ENCODE measurements at regions not wholly inside any gene's neighbourhood (a gene's known extent, or its start where the extent isn't known, plus 50 kb on each side); places are given as distances from the start of the nearest gene placed in this dataset.
"Not testable (repeated sequence)": the region's sequence is repeated elsewhere in the genome, so short reads cannot be mapped to it uniquely, and the experiment has no call there.

DNA sequence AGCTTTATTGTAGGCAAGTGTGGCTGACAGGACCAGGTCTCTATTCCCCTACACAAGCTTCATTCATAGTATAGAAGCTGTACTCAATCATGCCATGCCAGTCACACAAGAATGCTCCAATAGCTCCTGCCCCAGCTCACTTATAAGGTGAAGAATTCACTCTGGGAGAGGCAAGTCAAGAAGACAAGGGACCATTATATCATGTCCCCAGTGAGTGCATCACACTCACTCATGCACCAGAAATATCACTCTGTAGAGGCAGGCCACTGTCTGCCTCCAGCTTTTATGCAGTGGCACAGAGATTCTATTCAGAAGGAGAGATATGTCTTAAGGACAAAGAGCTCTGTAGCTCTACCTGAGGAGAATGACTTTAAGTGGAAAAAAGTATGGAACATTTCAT lies 263.2 kb downstream of the GJA1 start:
- no peak for DNase-seq

DNA sequence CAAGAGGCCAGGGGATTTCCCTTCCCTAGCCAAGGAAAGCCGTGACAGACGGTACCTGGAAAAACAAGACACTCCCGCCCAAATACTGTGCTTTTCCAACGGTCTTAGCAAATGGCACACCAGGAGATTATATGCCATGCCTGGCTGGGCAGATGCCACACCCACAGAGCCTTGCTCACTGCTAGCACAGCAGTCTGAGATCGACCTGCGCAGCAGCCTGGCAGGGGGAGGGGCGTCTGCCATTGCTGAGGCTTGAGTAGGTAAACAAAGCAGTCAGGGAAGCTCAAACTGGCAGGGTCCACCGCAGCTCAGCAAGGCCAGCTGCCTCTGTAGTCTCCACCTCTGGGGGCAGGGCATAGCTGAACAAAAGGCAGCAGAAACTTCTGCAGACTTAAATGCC lies 267.7 kb downstream of the GJA1 start:
- DNase-seq, result not testable (repeated sequence)

DNA sequence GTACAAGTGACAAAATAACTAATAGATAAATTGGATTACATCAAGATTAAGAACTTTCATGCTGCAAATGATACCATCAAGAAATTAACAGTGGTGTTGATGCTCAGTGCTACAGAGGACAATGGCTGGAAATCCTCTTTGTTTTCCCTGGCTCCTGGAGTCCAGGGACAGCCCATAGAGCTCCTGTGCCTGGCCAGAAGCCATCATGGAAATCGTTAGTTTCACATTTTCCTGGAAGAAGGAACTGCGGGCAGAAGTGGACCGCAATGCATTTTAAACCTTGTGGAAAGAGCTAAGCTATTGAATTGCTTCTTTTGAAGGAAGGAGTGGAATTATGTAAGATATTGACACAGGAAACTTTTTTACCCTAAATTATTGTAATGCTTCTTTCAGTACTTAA lies 276.0 kb downstream of the GJA1 start:
- DNase-seq, result no peak

DNA sequence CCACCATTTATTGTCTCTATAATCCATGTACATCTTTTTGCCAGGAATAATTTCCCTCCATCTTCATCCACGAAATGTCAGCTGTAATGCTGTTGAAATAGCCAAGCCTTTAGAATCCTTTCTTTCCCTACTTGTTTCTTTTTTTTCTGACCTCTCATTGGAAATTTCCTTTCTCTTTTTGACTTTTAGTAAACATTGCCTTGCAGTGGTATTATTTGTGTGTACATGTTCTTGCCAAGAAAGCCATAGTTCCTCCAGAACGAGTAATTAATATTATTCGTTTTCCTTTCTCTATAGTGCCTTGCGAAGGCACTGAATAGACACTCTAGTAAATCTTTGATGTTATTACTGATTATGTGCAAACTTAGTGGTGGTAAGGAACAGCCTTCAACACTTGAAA lies 282.2 kb downstream of the GJA1 start:
- no peak for DNase-seq

DNA sequence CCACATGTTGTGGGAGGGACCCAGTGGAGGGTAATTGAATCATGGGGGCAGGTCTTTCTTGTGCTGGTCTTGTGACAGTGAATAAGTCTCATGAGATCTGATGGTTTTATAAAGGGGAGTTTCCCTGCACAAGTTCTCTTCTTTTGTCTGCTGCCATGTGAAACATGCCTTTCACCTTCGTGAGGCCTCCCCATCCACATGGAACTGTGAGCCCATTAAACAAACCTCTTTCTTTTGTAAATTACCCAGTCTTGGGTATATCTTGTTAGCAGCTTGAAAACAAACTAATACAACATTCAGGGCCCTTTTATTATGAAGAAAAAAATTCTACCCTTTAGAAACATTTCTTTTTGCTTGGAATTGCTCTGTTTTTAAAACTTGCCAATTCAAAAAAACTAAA lies 285.4 kb downstream of the GJA1 start:
- DNase-seq, result not testable (repeated sequence)

DNA sequence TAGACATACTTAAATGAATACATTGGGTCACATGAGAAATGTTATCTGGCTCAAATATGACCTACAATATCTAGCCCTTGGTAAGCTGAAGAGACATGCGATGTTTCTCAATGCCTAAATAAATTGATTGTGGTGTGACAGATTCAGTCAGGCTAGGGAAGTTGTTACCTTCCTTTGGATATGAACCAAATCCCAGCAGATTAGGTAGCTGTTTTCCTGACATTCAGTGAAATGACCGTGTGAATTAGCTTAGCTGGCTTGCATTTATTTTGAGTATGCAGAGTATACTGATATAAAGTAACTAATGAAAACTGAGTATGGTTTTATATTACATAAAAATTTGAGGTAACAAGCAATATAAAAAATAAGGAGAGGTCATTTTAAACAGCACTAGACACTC lies 288.2 kb downstream of the GJA1 start:
- no peak for DNase-seq

DNA sequence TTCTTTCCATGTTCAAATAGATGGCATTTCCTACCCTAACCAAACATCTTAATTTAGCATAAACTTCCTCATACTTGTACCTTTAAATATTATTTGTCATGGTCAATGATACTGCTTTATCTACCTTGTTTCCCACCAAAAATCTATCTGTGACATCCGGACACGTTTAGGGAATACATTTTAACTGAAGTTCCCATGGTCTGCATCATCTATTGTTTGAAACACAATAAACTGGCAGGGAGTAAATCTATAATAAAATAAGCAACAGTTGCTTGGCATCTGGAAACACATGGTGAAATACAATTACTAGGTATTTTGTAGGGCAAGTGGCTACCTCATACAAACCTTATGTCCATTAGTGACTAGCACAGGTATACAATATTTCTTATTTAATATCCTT lies 289.1 kb downstream of the GJA1 start:
- DNase-seq, result no peak

DNA sequence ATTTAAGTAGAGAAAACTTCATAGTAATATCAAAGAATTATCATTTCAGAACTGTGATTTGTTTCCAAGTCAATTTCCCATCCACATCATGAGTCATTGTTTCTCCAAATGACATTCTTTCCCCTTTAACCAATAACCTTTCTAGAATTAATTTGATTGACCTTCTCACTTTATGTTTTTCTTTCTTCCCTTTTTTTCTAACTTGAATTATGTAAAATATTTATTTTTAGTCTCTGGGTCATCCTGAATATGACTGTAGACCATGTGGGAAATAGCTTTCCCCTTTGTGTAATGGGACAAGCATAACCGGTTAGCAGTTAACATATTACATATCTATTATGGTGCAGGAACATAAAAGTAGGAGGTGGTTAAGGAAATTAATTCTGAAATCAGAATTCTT lies 291.1 kb downstream of the GJA1 start:
- DNase-seq, result no peak

DNA sequence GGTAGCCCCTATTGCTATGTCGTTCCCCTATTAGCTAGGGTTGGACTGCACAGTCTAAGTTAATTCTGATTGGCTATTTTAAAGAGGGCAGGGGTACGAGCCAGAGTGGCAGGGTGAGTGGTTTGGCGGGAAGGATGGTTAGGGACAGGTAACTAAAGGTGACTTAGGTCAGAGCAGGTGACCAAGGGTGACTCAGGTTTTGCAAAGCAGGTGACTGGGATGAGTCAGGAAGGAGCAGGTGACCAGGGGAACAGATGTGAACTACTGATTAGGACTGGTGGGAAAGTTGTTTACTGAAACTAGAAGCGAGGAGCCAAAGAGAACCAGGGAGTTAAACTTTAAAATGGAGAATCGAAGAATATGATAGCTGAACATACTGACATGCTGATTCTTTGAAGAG lies 295.2 kb downstream of the GJA1 start:
- no peak for DNase-seq

DNA sequence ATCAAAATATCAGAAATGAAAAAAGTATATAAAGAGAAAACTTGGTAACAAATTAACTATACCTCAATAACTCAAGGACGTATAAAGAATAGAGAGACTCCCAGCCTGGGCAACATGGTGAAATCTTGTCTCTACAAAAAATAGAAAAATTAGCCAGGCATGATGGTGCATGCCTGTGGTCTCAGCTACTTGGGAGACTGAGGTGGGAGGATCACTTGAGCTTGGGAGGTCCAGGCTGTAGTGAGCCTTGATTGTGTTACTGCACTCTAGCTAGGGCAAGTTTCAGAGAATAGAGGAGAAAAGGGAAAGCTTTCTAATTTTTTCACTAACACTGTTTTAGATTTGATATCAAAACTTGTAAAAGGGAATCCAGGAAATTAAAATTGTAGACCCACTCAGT lies 295.9 kb downstream of the GJA1 start:
- no peak for DNase-seq

DNA sequence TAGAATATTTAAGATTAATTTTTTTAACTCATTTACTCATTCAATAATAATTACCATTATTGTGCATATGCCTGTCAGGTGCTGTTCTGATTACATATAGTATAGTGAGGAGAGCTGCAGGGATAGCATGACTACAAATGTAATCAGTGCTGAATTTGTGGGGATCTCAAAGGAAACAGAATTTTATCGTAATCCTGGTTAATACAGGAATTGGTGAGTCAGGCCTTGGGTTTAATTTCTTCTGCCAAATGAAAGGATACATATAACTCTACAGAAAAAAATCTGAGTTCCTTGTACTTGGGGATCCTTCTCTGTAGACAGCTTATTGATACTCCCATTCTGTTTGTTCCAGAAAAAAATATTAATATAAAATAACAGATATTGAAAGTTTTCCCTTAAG lies 297.2 kb downstream of the GJA1 start:
- DNase-seq, result no peak

DNA sequence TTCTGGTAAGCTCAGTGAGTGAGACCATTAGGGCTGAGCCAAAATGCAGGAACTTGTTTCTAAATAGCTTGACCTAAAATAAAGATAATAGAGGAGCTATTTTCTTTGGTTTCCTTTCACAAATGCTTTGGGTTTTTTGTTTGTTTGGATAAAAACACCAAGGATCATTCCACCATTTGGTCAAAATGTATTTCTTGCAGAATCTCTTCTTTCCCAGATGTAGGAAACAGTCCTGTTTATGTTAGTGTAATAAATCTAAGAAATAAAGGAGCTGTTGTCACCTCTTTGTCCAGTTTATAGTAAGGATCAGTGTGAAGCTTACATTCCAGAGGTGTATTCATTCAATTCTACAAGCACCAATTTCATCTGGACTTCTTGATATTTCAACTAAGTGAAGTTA lies 297.8 kb downstream of the GJA1 start:
- DNase-seq, result no peak

DNA sequence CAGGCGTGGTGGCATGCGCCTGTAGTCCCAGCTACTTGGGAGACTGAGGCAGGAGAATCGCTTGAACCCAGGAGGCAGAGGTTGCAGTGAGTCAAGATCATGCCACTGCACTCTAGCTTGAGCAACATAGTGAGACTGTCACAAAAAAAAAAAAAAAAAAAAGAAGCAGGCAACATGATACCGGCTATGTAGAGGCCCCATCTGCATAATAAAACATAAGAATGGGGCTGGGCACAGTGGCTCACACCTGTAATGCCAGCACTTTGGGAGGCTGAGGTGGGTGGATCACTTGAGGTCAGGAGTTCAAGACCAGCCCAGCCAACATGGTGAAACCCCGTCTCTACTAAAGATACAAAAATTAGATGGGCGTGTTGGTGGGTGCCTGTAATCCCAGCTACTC lies 304.7 kb downstream of the GJA1 start:
- DNase-seq, result not testable (repeated sequence)

DNA sequence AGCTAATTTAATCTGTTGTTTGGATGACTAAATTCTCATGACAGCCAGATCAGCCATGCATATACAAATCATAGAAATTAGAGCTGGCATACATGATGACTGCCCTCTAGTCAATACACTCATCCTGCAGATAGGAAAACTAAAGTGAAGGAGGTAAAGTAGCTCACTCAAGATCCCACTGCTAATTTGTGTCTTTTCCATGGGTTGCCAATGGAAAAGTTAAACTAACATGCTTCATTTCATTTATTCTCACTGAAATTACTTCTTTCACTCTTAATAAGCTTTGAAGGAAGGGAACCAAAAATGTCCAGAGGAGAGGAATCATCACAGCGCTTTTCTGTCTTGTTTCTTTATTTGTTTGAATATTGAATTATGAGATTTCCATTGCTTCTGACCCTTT lies 308.2 kb downstream of the GJA1 start:
- DNase-seq, result no peak

DNA sequence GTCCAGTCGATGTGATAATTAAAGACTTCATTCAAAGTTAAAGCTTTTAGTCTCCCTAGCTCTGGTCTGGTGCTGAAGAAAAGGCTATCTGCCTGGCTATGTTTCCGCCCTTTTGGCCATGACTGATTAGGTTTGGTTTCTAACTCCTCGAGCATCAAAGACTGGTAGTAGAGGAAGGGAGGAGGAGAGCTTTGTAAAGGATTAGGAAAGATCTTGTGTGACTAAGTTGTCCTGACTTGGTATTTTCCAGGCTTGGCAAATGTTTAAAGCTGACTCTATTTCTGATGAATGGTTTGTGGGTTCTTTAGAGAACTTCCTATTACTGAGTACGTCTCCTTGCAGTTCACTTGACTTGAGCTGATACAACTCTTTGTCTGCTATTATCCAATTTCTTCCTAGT lies 312.9 kb downstream of the GJA1 start:
- DNase-seq, result no peak

DNA sequence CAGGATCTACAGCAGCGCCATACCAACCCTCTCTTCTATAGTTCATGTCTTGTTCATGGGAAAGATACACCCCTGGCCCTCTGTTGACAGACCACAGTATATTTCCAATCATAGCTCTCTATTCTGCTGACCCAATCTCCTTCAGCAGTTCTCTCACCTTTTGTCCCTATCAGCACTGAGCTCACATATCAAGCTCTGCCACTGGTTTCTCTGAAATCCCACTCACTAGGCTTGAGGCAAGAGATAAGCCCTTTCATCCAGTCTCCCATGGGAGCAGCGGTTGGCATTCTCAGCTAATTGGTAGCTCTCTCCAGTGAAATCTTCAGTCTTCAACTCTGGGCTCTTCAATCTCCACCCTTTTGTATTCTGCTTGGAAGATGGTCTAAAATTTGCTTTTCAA lies 313.4 kb downstream of the GJA1 start:
- no peak for DNase-seq

DNA sequence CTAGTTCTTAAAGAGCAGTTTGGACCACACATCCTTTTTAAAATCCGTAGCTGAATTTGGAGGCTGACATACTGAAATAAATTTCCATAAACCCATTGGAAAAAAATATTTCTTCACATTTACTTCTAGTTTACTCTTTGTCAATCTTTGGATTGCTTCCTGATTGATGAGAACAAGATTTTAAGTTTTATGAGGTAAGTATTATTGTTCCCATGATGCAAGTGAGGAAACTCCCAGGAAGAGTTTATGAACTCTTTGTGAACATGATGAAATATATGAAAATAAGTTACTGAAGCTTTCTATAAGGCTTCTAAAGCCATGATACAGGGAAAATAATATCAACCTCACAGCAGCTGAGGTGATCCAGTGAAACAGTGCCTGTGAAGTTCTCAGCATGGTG lies 320.0 kb downstream of the GJA1 start:
- no peak for DNase-seq

DNA sequence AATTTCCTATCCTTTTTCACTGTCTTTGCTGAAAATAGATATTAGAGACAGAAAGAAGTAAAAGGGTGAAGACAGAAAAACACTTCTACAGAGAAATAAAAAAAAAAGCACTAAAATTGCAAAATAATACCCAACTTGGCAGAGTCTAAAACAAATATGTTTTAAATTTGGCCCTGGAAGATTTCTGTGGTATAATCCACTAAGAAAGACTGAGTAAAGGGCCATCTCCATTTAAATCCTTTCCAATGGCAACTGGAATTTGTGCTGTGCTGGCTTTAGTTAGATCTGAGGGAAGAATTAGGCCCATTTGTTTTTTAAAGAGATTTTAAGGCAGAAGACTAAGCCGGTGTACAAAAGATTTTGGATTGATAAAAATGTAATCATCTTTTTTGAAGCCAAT lies 321.2 kb downstream of the GJA1 start:
- DNase-seq, result no peak

DNA sequence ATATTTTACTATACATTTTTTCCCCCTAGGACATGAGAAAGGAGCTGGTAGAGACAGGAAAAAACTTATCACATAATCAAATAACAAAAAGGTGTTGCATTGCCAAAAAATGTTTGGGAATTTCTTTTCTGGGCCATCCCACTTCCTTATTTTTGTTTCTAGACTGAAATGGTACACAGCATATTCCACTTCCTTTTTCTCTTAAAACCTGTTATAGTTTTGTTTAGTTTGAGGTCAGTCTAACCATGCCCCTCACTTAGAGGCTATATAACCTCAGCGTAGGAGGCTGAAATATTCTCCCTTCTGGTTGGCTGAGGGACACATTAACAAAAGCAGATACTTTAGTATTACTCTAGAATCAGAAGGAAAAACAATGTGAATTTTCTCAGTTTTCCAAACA lies 323.9 kb downstream of the GJA1 start:
- DNase-seq, result no peak

DNA sequence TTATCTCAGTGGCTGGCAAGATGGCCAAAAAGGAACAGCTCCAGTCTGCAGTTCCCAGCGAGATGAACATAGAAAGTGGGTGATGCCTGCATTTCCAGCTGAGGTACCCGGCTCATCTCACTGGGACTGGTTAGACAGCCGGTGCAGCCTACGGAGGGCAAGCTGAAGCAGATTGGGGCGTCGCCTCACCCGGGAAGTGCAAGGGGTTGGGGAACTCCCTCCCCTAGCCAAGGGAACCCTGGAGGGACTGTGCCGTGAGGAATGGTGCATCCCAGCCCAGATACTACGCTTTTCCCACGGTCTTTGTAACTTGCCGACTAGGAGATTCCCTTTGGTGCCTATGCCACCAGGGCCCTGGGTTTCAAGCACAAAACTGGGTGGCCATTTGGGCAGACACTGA lies 324.7 kb downstream of the GJA1 start:
- DNase-seq, result no peak

DNA sequence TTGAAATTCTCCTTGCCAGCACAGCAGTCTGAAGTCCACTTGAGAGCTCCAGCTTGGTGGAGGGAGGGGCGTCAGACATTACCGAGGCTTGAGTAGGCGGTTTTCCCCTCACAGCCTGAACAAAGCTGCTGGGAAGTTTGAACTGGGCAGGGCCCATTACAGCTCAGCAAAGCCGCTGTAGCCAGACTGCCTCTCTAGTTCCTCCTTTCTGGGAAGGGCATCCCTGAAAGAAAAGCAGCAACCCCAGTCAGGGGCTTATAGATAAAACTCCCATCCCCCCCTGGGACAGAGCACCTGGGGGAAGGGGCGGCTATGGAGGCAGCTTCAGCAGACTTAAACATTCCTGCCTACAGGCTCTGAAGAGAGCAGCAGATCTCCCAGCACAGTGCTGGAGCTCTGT lies 325.3 kb downstream of the GJA1 start:
- DNase-seq, result no peak

DNA sequence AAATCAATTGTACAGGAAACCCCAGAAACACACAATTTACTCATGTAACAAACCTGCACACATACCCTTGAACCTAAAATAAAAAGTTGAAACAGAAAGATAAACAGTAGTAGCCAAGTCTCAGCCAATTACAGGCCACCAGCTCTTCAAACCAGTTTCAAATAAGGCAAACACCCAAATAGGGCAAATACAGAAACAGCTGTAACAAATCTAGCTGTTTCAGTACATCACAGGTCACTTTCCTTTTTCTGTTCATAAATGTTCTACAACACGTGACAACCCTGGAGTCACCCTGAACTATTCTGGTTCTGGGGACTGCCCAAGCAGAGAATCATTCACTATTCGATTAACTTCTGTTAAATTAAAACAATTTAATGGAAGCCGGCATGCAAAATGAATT lies 329.0 kb downstream of the GJA1 start:
- no peak for DNase-seq

DNA sequence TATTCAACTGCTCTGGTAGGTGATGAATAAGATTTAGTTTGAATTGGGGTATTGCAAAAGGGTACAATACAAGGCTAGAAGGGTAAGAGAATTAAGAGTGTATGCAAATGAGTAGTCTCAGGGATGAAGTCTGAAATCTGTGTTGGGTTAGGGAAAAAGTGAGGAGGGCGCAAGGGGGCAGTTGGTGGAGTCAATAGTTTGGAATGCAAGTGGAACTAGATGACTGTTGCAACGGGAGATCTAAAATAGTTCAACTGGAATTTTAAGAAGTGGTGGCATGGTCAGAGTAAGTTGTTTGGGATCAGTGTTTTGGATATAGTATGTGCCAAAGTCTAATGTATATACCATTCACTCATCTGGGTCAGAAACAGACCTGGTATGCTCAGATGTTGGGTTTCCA lies 329.6 kb downstream of the GJA1 start:
- no peak for DNase-seq

DNA sequence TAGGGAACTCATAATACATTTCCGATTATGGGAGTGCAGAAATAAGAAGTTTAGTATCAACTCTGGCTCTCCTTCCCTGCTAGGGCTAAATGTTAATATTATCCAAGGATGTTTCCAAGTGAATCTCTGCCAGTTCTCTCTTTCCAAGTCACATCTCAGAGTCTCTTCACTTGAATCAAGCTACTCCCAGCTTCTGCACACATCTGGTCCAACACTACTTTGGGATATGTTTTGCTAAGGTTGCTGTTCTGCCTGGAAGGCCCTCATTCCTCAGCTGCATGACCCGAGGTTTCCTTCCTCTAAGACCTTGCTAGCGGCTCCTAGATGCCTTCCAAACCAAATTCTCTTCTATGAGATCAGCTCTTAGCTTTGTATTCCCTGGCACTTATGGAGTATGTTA lies 331.8 kb downstream of the GJA1 start:
- no peak for DNase-seq

DNA sequence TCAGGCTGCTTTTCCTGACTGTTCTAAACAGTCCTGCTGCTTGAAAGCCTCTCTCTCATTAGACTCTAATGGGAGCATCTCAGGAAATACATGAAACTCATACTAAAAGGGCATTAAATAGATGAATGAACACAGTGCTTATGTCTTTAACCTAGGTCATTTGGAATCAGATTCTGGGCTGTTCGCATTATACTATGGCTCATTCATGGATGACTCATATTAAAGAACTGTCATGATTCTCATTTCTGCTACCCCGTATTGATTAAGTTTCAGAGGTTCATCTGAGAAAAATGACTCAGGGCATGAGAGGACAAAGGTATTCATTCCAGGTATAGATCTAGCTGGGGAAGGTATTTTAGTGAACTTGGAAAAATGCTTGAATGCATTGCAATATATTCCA lies 335.5 kb downstream of the GJA1 start:
- DNase-seq, result no peak

DNA sequence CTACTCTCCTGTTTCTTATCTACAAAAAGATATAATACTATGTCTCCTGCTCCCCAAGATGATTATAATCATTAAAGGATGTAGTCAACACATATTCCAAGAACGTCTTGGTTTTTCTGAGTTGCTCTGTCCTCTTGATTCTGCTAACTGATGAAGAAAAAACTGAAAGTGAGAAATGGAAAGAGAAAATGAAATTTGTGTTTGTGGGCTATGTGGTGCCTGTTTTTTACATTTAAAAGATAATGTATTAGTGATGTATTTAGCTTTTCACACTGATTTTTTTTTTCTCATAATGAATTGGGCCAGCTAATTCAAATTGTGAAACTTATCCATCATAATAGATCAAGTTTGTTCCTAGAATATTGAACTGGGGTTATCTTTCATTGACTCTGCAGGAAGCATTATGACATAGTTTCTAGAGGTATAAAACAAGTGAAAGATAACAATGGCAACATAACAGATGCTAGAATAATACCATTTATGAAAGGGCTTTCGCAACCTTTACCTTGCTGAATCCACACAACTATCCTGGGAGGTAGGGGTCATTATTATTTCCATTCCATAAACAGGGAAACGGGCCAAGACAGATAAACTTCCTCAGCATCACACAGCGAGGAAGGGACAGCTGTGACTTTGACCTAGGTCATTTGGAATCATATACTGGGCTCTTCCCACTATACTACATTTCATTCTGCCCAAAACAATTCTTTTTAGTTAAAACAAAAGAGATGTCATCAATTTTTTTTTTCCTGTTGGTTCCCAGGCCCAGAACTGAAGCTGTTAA lies 336.7 kb downstream of the GJA1 start:
- DNase-seq, result no peak

Measured in stimulated activated CD4-positive, alpha-beta T cell treated with anti-CD3 and anti-CD28 coated beads, Interleukin-4, amount 100 ng/mL, for 4 hours (primary cell).